ENCODE measurements at regions not wholly inside any gene's neighbourhood (a gene's known extent, or its start where the extent isn't known, plus 50 kb on each side); places are given as distances from the start of the nearest gene placed in this dataset.
"Not testable (repeated sequence)": the region's sequence is repeated elsewhere in the genome, so short reads cannot be mapped to it uniquely, and the experiment has no call there.

DNA sequence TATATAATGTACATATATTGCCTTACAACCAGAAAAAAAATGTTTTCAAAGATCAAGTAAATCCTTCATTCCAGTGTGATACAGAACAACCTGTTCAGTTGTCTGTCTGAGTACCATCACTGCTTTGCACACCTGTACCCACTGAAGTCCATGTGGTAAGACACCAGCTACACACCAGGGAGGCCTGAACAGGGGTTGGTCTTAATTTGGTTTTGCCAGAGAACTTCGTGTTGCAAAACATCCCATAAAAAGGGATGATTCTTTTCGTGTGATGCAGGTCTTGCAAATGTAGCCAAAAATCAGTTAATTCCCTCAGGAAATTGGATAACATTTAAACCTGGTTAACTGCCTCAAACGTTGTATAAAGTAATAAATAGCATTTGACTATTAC lies 73.7 kb upstream of the SLC1A4 start:
- no peak for DNase-seq (ENCODE audit: low read depth in 2 of 2)

DNA sequence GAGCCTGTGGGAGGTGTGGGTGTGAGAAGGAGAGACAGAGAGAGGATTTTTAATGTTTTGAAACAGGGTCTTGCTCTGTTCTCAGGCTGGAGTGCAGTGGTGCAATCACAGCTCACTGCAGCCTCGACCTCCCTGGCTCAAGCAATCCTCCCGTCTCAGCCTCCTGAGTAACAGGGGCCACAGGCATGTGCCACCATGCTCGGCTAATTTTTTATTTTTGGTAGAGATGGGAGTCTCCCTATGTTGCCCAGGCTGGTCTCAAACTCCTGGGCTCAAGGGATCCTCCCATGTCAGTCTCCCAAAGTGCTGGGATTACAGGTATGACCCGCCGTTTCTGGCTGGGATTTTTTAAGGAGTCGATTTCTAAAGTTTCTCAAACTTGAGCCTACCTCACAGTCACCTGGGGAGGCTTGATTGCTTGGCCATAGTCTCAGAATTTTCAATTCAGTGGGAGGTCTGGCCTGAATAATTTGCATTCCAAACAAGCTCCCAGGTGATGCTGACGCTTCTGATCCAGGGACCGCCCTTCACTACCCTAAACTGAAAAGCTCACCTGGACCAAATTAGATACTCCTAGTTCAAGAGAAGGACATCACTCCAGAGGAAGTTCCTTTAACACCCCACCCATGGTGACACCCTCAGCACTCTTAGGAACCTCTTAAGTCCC lies 70.8 kb upstream of the SLC1A4 start:
- no peak for DNase-seq (ENCODE audit: low read depth in 2 of 2)

GRCh38 chr2:64919261-64919660 lies 69.9 kb upstream of the SLC1A4 start:
- no peak for DNase-seq (ENCODE audit: low read depth in 2 of 2)

GRCh38 chr2:64922482-64923384 lies 66.5 kb upstream of the SLC1A4 start:
- no peak for DNase-seq (ENCODE audit: low read depth in 2 of 2)

- no peak for DNase-seq (ENCODE audit: low read depth in 2 of 2)
Observed at GRCh38 chr2:64923385-64923710, 65.9 kb upstream of the SLC1A4 start.

DNA sequence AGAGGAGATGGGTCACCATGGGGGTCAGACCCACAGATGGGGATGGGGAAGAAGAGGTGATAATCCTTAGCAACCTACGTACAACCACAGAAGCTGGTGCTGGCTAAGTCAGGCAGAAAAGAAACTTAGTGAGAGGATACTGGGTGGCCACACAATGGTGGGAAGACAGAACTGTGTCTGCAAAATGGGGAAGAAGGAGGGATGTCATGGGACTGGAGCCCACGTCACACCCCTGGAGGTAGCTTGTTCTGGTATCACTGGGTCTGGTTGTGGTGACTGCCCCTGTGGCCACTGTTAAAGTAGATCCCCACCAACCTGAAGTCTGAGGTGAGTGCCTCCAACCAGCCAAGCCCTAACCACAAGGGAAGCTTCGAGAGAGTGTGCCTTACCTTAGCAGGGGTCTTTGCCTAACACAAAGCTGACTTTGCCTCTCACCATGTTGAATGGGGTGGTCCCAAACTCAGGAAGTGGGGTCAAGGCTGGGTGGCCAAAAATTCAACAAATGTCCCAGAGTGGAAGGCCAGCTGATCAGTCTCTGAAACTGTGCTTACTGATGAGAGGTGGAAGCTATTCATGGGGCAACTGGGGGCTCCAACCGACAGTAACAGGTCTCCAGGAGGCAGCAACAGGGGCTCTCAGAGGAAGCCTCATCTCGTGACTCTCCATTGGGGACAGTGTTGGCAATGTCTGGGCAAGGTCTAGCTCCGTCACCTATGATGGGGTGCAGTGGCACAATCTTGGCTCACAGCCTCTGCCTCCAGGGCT lies 64.8 kb upstream of the SLC1A4 start:
- DNase-seq (ENCODE audit: low read depth in 2 of 2) = no peak

DNA sequence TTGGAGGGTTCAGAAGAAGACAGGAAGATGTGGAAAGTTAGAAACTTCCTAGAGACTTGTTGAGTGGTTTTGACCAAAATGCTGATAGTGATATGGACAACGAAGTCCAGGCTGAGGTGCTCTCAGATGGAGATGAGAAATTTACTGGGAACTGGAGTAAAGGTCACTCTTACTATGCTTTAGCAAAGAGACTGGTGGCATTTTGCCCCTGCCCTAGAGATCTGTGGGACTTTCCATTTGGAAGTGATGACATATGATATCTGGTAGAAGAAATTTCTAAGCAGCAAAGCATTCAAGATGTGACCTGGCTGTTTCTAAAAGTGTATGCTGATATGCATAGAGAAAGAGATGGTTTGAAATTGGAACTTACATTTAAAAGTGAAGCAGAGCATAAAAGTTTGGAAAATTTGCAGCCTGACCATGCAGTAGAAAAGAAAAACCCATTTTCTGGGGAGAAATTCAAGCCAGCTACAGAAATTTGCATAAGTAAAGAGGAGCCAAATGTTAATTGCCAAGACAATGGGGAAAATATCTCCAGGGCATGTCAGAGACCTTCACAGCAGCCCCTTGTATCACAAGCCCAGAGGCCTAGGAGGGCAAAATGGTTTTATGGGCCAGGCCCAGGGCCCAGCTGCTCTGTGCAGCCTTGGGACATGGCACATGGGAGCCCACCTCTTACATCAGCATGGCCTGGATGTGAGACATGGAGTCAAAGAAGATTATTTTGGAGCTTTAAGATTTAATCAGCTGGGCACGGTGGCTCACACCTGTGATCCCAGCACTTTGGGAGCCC lies 63.1 kb upstream of the SLC1A4 start:
- not testable (repeated sequence) for DNase-seq (ENCODE audit: low read depth in 2 of 2)

- no peak for DNase-seq (ENCODE audit: low read depth in 2 of 2)
Observed at GRCh38 chr2:64928813-64929212, 60.4 kb upstream of the SLC1A4 start.

DNA sequence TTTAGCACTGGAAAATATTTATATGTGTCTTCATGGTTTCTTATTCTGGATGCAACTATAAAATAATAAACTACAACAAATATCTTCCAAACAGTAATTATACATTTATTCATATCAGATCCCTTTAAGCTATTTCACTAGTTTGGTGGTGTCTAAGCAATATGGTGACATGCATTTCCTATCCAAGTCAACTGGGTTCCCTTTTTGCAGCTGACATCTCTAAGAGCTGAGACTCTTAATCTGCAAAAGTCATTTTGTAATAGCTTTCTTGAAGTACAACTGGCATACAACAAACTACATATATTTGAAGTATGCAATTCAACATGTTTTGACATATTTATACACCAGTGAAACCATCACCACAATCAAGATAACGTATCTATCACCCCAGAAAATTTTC lies 59.9 kb upstream of the SLC1A4 start:
- no peak for DNase-seq (ENCODE audit: low read depth in 2 of 2)

DNA sequence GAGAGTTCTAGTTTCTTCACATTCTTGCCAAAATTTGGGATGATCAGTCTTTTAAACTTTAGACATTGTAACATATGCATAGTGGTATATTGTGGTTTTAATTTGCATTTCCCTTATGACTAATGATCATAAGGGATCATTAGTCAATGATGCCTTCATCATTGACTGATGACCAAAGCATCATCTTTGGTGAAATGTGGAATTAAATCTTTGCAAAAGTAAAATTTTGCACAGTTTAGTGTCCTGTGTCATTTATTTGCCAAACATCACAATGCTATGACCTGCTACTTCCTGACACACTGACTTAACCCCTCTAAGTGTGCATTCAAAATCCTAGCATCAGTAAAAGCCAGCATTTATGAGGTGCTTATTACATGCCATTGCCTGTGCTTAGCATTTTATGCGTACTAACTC lies 58.9 kb upstream of the SLC1A4 start:
- DNase-seq (ENCODE audit: low read depth in 2 of 2) = no peak

DNA sequence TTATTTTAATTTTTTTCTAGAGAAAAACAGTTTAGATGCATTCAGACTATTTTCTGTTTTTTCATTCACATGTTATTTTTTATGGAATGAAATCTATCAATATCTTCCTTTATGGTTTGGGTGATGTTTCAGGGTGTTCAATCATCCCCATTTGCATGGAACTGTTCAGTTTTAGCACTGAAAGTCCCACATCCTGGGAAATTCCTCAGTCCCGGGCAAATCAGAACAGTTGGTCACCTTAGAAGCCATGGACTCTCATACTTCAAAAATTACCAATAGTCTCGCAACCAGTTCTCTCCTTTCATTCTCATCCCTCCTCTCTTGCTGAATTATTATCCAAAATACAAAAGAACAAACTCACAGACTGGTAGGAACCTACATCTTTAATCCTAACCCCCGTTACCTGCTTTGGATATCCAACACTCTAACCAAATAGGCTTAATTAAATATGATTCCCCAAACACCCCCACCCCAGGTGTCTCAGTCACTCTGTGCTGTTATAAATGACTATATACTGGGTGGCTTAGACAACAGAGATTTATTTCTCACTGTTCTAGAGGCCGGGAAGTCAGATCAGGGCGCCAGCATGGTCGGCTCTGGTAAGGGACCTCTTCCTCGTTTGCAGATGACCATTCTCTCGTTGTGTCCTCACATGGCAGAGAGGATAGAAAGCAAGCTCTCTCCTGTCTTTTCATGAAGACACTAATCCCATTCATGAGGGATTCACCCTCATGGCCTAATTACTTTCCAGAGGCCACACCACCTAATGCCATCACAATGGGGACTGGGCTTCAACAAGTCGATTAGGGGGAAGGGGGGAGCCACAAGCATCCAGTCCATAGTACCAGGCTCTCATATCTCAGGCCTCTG lies 57.7 kb upstream of the SLC1A4 start:
- no peak for DNase-seq (ENCODE audit: low read depth in 2 of 2)

DNA sequence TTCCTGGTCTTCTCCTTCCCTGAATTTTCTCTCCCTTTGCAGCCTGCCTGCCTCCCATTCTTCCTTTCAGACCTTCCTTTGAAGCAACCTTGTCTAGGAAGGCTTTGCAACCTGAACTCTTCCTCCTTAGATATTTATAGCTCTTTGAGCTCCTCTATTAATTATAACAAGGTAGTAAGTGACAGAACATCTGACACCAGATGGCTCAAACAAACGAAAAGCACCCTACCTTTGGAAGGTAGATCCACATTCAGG lies 57.2 kb upstream of the SLC1A4 start:
- DNase-seq (ENCODE audit: low read depth in 2 of 2) = no peak

DNA sequence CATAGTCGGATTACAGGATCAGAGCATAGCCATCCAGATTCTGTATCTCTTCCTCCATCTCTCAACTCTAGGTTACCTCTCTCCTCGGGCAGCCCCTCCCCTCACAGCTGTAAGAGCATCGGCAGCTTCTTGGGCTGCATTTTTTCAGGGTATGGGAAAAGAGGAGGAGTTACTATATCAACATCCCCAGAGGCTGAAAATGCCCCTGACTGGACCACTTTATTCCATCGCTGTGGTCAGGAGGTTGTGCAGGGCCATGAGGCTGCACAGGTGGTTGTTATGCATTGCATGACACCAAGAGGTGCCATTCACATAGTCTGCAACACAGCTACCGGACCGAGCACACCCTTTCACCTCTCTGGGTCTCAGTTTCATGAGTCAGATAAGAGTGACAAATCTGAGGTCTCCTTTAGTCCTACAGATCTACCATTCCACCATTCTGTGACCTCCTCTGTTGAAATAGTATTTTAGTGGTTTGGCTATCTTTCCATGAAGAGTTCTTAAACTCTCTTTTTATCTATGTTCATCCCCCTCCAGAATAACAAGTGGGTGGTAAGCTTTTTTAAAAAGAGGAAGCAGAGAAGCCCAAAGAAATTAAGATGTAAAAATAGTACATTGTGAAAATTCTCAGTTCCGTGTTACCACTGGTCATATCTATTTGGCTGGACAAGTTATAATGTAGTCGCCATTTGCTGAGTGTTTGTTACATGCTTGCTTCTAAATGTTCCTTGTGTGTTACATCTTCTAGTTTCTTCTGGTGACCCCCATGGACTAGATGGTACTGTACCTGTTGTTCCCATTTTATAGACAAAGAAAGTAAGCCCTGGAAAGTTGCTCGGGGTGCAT lies 56.6 kb upstream of the SLC1A4 start:
- no peak for DNase-seq (ENCODE audit: low read depth in 2 of 2)

- no peak for DNase-seq (ENCODE audit: low read depth in 2 of 2)
Observed at GRCh38 chr2:64934530-64934929, 54.7 kb upstream of the SLC1A4 start.

- DNase-seq (ENCODE audit: low read depth in 2 of 2) = no peak
Observed at GRCh38 chr2:64936809-64937208, 52.4 kb upstream of the SLC1A4 start.

DNA sequence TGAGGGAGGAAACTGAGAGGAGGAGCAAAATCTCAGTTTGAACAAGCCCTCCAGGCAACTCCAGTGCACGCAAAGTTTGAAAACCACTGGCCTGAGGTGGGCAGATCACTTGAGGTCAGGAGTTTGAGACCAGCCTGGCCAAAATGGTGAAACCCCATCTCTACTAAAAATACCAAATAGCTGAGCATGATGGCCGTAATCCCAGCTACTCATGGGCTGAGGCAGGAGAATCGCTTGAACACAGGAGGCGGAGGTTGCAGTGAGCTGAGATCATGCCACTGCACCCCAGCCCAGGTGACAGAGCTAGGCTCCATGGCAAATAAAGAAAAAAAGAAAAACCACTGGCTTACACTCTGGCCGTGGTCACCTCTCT lies 51.9 kb upstream of the SLC1A4 start:
- not testable (repeated sequence) for DNase-seq (ENCODE audit: low read depth in 2 of 2)

- DNase-seq (ENCODE audit: low read depth in 2 of 2) = no peak
Observed at GRCh38 chr2:64937687-64938491, 51.3 kb upstream of the SLC1A4 start.

- no peak for DNase-seq (ENCODE audit: low read depth in 2 of 2)
Observed at GRCh38 chr2:64938607-64939285, 50.5 kb upstream of the SLC1A4 start.
